SK-N-SH (cell line): ENCODE measurements at regions not wholly inside any gene's neighbourhood (a gene's known extent, or its start where the extent isn't known, plus 50 kb on each side); places are given as distances from the start of the nearest gene placed in this dataset.

Experiments
- CTCF ChIA-PET: fragments of 300-600, 350-600 bp; formaldehyde crosslinking; extraction: SDS; loops from one replicate; lab custom pipeline; 2021; lab: Yijun Ruan, JAX
- POLR2A ChIA-PET: fragments of 350-600 bp; sonication (Branson Sonifier 250); formaldehyde crosslinking; extraction: SDS; loops from one replicate; lab custom pipeline; 2020; ENCODE audit warnings: antibody characterized with exemption, inconsistent platforms; lab: Yijun Ruan, JAX
- DNase-seq: peaks from one replicate; pipeline ENCODE4 v3.0.0; 2012
- H2AFZ ChIP-seq: fragments of 200-600 bp; sonication (generic); 2 replicates; pipeline ENCODE4 v1.8.1; 2016; ENCODE audit warnings: antibody characterized with exemption, mild to moderate bottlenecking, low read depth
- H3F3A ChIP-seq: fragments of 200-600 bp; sonication (generic); replicated peaks from 2 replicates; pipeline ENCODE3; 2016; ENCODE audit warnings: antibody characterized with exemption, mild to moderate bottlenecking; ENCODE audit not compliant: insufficient read depth
- H3K27ac ChIP-seq, 2 experiments: fragments of 200-500 bp in 1 of 2; fragments of 200-600 bp in 1 of 2; sonication (Bioruptor generic) in 1 of 2; sonication (generic), shearing (Covaris generic) in 1 of 2; 2 replicates each; pipeline versions ENCODE4 v1.5.1 to v1.6.1; 2014 to 2016; ENCODE audit warnings: low read depth in 2 of 2, inconsistent platforms in 1 of 2, low read length in 1 of 2, mild to moderate bottlenecking in 1 of 2, mixed read lengths in 1 of 2
- H3K27me3 ChIP-seq: fragments of 200-600 bp; sonication (generic), shearing (Covaris generic); 2 replicates; pipeline ENCODE4 v1.6.1; 2016; ENCODE audit warnings: mixed run types; ENCODE audit not compliant: insufficient read depth
- H3K36me3 ChIP-seq, 2 experiments: fragments of 200-500 bp in 1 of 2; fragments of 200-600 bp in 1 of 2; sonication (Bioruptor generic) in 1 of 2; sonication (generic) in 1 of 2; replicated peaks in 1 of 2; 2 replicates each; pipeline versions ENCODE3 to v1.5.1; 2014 to 2016; ENCODE audit warnings: low read length in 1 of 2, mild to moderate bottlenecking in 1 of 2; ENCODE audit not compliant: insufficient read depth in 2 of 2, control insufficient read depth in 1 of 2
- H3K4me1 ChIP-seq, 2 experiments: fragments of 200-500 bp in 1 of 2; fragments of 200-600 bp in 1 of 2; sonication (Bioruptor generic) in 1 of 2; sonication (generic), shearing (Covaris generic) in 1 of 2; 2 replicates each; pipeline versions ENCODE4 v1.5.1 to v1.6.1; 2014 to 2016; ENCODE audit warnings: low read depth in 1 of 2, low read length in 1 of 2, mixed run types in 1 of 2; ENCODE audit not compliant: insufficient read depth in 2 of 2, control insufficient read depth in 1 of 2
- H3K4me2 ChIP-seq: fragments of 200-600 bp; sonication (generic), shearing (Covaris generic); 2 replicates; pipeline ENCODE4 v1.6.1; 2017; ENCODE audit warnings: mixed run types
- H3K4me3 ChIP-seq, 2 experiments: fragments of 200-500 bp in 1 of 2; fragments of 200-600 bp in 1 of 2; sonication (Bioruptor generic) in 1 of 2; sonication (generic), shearing (Covaris generic) in 1 of 2; 2 replicates each; pipeline versions ENCODE4 v1.5.1 to v1.8.1; 2014 to 2016; ENCODE audit warnings: low read depth in 2 of 2, inconsistent platforms in 1 of 2, low read length in 1 of 2, mild to moderate bottlenecking in 1 of 2, mixed read lengths in 1 of 2, moderate library complexity in 1 of 2
- H3K79me2 ChIP-seq: fragments of 200-600 bp; sonication (generic); 2 replicates; pipeline ENCODE4 v1.8.1; 2017; ENCODE audit warnings: mild to moderate bottlenecking; ENCODE audit not compliant: insufficient read depth
- H3K9ac ChIP-seq: fragments of 200-600 bp; sonication (generic); 2 replicates; pipeline ENCODE4 v1.6.1; 2017; ENCODE audit warnings: mixed run types
- H3K9me2 ChIP-seq: fragments of 200-600 bp; sonication (generic); 2 replicates; pipeline ENCODE4 v1.6.1; 2017; ENCODE audit warnings: mixed run types
- H3K9me3 ChIP-seq: fragments of 200-600 bp; sonication (generic); 2 replicates; pipeline ENCODE4 v1.6.1; 2017; ENCODE audit warnings: mixed run types, mild to moderate bottlenecking, moderate library complexity
- H4K20me1 ChIP-seq: fragments of 200-600 bp; sonication (generic); 2 replicates; pipeline ENCODE4 v1.6.1; 2017; ENCODE audit warnings: mild to moderate bottlenecking, mixed run types; ENCODE audit not compliant: insufficient read depth
- CTCF ChIP-seq: fragments of 200-600 bp; sonication (generic); IDR thresholded peaks from 2 replicates; pipeline ENCODE4 v1.6.1; 2017; ENCODE audit warnings: antibody characterized with exemption, mild to moderate bottlenecking, moderate library complexity
- POLR2AphosphoS5 ChIP-seq: IDR thresholded peaks from 2 replicates; pipeline ENCODE4 v1.6.1; 2012; ENCODE audit warnings: low read depth, low read length
- WGBS: methylation state at CpG from one replicate; pipeline ENCODE4 v1.1.6; 2017; ENCODE audit warnings: low lambda C conversion rate; 5-methylcytosine and 5-hydroxymethylcytosine counted together
- TF ChIP-seq, protein P1 (sequence below): IDR thresholded peaks from 2 replicates; pipeline ENCODE4; 2012

- H3K4me1 ChIP-seq, result no peaks in the 10 kb centered on the region
- no peaks in the 10 kb centered on the region for H3K36me3 ChIP-seq
- H3K9me3 ChIP-seq, result no peaks in the 10 kb centered on the region
- no peaks in the 10 kb centered on the region for H3K79me2 ChIP-seq
- H3K4me3 ChIP-seq, result no peak overlapping the region
- no peaks in the 10 kb centered on the region for H4K20me1 ChIP-seq
- peaks cover 8% of the 10 kb centered on the region; the same call in 1 of the 2 replicates for H3K27me3 ChIP-seq
- DNase-seq, result no peak
- TF ChIP-seq CTCF, result no peak
- no peak overlapping the region for H3K27ac ChIP-seq
- no peaks in the 10 kb centered on the region for H3K9me2 ChIP-seq
- 10% methylated on average over 3 of the region's 3 CpGs for WGBS
- no peak overlapping the region for H3K9ac ChIP-seq
- H2AFZ ChIP-seq, result no peak overlapping the region
- no peak overlapping the region for H3K4me2 ChIP-seq
- POLR2A ChIA-PET, result no interaction called here
- H3F3A ChIP-seq, result no peaks in the 10 kb centered on the region
- CTCF ChIA-PET, result no interaction called here
Observed at GRCh38 chr4:162952232-162952631, 214.5 kb downstream of the NAF1 start.

- CTCF ChIA-PET, result interaction anchor here (1.2 kb wide), 1 partner anchor 11 kb away, joined by 3 read pairs; no protein-coding TSS in a partner anchor
- Histone ChIP-seq H3F3A (no peaks in the 10 kb centered on the region), H3K27me3 (no peaks in the 10 kb centered on the region), H3K79me2 (no peaks in the 10 kb centered on the region), H4K20me1 (no peaks in the 10 kb centered on the region), H3K4me2 (no peak overlapping the region), H3K27ac (no peak overlapping the region), H2AFZ (no peak overlapping the region), H3K9ac (no peak overlapping the region), H3K36me3 (no peaks in the 10 kb centered on the region), H3K4me1 (no peaks in the 10 kb centered on the region), H3K9me3 (no peaks in the 10 kb centered on the region), H3K9me2 (no peaks in the 10 kb centered on the region), H3K4me3 (no peak overlapping the region)
- TF ChIP-seq, protein P1, sequence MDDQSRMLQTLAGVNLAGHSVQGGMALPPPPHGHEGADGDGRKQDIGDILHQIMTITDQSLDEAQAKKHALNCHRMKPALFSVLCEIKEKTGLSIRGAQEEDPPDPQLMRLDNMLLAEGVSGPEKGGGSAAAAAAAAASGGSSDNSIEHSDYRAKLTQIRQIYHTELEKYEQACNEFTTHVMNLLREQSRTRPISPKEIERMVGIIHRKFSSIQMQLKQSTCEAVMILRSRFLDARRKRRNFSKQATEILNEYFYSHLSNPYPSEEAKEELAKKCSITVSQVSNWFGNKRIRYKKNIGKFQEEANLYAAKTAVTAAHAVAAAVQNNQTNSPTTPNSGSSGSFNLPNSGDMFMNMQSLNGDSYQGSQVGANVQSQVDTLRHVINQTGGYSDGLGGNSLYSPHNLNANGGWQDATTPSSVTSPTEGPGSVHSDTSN, result no peak
- POLR2A ChIA-PET, result no interaction called here
- DNase-seq, result no peak
Observed at GRCh38 chr4:162945713-162946112, 221.0 kb downstream of the NAF1 start.

GRCh38 chr4:162943263-162943662, 223.4 kb downstream of the NAF1 start:
- no peak overlapping the region for H3K9ac ChIP-seq
- no peaks in the 10 kb centered on the region for H3K9me2 ChIP-seq
- no peaks in the 10 kb centered on the region for H3K9me3 ChIP-seq
- no peaks in the 10 kb centered on the region for H4K20me1 ChIP-seq
- no peak overlapping the region for H3K4me3 ChIP-seq
- ChIA-PET CTCF (no interaction called here), POLR2A (no interaction called here)
- peak; percentile 33; the same call in 1 of the 2 replicates for TF ChIP-seq CTCF
- no peak for TF ChIP-seq POLR2AphosphoS5
- WGBS, result 13% methylated on average over 1 of the region's 1 CpG
- no peaks in the 10 kb centered on the region for H3K79me2 ChIP-seq
- H3K4me1 ChIP-seq, result no peaks in the 10 kb centered on the region
- no peaks in the 10 kb centered on the region for H3K36me3 ChIP-seq
- H3F3A ChIP-seq, result no peaks in the 10 kb centered on the region
- H3K27ac ChIP-seq, result no peak overlapping the region
- DNase-seq, result no peak
- no peak overlapping the region for H3K4me2 ChIP-seq
- no peak overlapping the region for H2AFZ ChIP-seq
- no peaks in the 10 kb centered on the region for H3K27me3 ChIP-seq
